Neural progenitor cell (in vitro differentiated cells): ENCODE measurements at regions not wholly inside any gene's neighbourhood (a gene's known extent, or its start where the extent isn't known, plus 50 kb on each side); places are given as distances from the start of the nearest gene placed in this dataset.

Experiments
- DNase-seq: peaks from one replicate; pipeline ENCODE4 v3.0.0-alpha.2; 2016; ENCODE audit warnings: low spot score
- H2AFZ ChIP-seq: fragments of 200-600 bp; sonication (generic); replicated peaks from 2 replicates; pipeline ENCODE4 v1.6.1; 2016; ENCODE audit warnings: antibody characterized with exemption
- H3F3A ChIP-seq: fragments of 200-600 bp; sonication (generic); 2 replicates; pipeline ENCODE4 v1.6.1; 2016; ENCODE audit warnings: antibody characterized with exemption, low read depth
- H3K27ac ChIP-seq: fragments of 200-600 bp; sonication (generic); 2 replicates; pipeline ENCODE4 v1.5.1; 2016; ENCODE audit warnings: mild to moderate bottlenecking
- H3K27me3 ChIP-seq: fragments of 200-600 bp; sonication (generic); 2 replicates; pipeline ENCODE4 v1.6.1; 2016; ENCODE audit warnings: mild to moderate bottlenecking, moderate library complexity
- H3K36me3 ChIP-seq: fragments of 200-600 bp; sonication (generic); 2 replicates; pipeline ENCODE4 v1.5.1; 2016
- H3K4me1 ChIP-seq: fragments of 200-600 bp; sonication (generic); 2 replicates; pipeline ENCODE4 v1.6.1; 2016; ENCODE audit warnings: mixed run types
- H3K4me2 ChIP-seq: fragments of 200-600 bp; sonication (generic); 2 replicates; pipeline ENCODE4 v1.6.1; 2016
- H3K4me3 ChIP-seq: fragments of 200-600 bp; sonication (generic); 2 replicates; pipeline ENCODE4 v1.5.1; 2016
- H3K79me2 ChIP-seq: fragments of 200-600 bp; sonication (generic); 2 replicates; pipeline ENCODE4 v1.6.1; 2016; ENCODE audit warnings: low read depth
- H3K9ac ChIP-seq: fragments of 200-600 bp; sonication (generic); 2 replicates; pipeline ENCODE4 v1.6.1; 2016
- H3K9me3 ChIP-seq: fragments of 200-600 bp; sonication (generic); 2 replicates; pipeline ENCODE4 v1.5.1; 2016; ENCODE audit warnings: low read depth
- H4K20me1 ChIP-seq: fragments of 200-600 bp; sonication (generic); 2 replicates; pipeline ENCODE4 v1.6.1; 2016; ENCODE audit warnings: low read depth
- H3K27ac Mint-ChIP-seq: 3 replicates; pipeline ENCODE4 v1.8.0; 2021; ENCODE audit warnings: mixed read lengths
- H3K27me3 Mint-ChIP-seq: 2 replicates; pipeline ENCODE4 v1.8.0; 2022; ENCODE audit warnings: low read depth, mild to moderate bottlenecking, inconsistent platforms, moderate library complexity, mixed read lengths; ENCODE audit not compliant: insufficient read depth
- H3K36me3 Mint-ChIP-seq: 3 replicates; pipeline ENCODE4 v1.8.0; 2021; ENCODE audit warnings: mixed read lengths
- H3K4me1 Mint-ChIP-seq: 3 replicates; pipeline ENCODE4 v1.8.0; 2021; ENCODE audit warnings: mixed read lengths
- H3K4me3 Mint-ChIP-seq: 3 replicates; pipeline ENCODE4 v1.8.0; 2021; ENCODE audit warnings: mild to moderate bottlenecking, moderate library complexity, mixed read lengths
- H3K9me3 Mint-ChIP-seq: 3 replicates; pipeline ENCODE4 v1.8.0; 2020; ENCODE audit warnings: mixed read lengths
- EZH2 ChIP-seq: fragments of 200-600 bp; sonication (generic); IDR thresholded peaks from 2 replicates; pipeline ENCODE4 v1.6.1; 2017; ENCODE audit warnings: antibody characterized with exemption, mild to moderate bottlenecking, moderate library complexity
- EZH2phosphoT487 ChIP-seq: fragments of 200-600 bp; sonication (generic); IDR thresholded peaks from 2 replicates; pipeline ENCODE4 v1.6.1; 2017; ENCODE audit warnings: antibody characterized with exemption
- TF ChIP-seq, protein P1 (sequence below): fragments of 200-600 bp; sonication (generic); IDR thresholded peaks from 2 replicates; pipeline ENCODE4 v1.5.1; 2017; ENCODE audit warnings: antibody characterized with exemption, mild to moderate bottlenecking

DNA sequence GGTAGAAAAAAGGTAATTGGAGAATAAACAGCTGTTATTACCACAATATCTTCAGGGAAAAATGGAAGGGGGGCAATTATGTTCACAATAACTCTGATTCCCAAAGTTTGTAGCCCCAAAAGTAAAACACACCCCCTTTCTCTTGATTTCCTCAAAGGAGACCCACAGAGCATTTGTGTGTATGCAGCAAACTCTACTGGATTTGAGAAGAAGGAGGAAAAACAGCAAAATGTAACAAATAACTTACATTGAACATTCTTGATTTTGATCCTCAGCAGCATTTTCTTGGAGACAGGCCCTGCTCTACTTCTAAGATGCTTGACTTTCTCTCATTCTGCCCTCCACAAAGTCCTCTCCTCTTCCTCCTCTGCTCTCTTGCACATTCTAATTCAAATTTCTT, 420.8 kb upstream of the EDIL3 start:
- H3K9me3 ChIP-seq: no peaks in the 10 kb centered on the region
- DNase-seq: no peak
- H3K4me3 Mint-ChIP-seq: no peak overlapping the region
- no peaks in the 10 kb centered on the region for H3K36me3 Mint-ChIP-seq
- H3F3A ChIP-seq: no peaks in the 10 kb centered on the region
- H3K27ac ChIP-seq: no peak overlapping the region
- no peaks in the 10 kb centered on the region for H3K4me1 Mint-ChIP-seq
- no peaks in the 10 kb centered on the region for H3K27me3 ChIP-seq
- no peak overlapping the region for H3K9ac ChIP-seq
- H2AFZ ChIP-seq: no peak overlapping the region
- H3K36me3 ChIP-seq: no peaks in the 10 kb centered on the region
- no peaks in the 10 kb centered on the region for H3K9me3 Mint-ChIP-seq
- H3K27me3 Mint-ChIP-seq: no peaks in the 10 kb centered on the region
- no peaks in the 10 kb centered on the region for H3K79me2 ChIP-seq
- no peak overlapping the region for H3K27ac Mint-ChIP-seq
- TF ChIP-seq EZH2phosphoT487 (no peak), EZH2 (no peak)
- TF ChIP-seq, protein P1, sequence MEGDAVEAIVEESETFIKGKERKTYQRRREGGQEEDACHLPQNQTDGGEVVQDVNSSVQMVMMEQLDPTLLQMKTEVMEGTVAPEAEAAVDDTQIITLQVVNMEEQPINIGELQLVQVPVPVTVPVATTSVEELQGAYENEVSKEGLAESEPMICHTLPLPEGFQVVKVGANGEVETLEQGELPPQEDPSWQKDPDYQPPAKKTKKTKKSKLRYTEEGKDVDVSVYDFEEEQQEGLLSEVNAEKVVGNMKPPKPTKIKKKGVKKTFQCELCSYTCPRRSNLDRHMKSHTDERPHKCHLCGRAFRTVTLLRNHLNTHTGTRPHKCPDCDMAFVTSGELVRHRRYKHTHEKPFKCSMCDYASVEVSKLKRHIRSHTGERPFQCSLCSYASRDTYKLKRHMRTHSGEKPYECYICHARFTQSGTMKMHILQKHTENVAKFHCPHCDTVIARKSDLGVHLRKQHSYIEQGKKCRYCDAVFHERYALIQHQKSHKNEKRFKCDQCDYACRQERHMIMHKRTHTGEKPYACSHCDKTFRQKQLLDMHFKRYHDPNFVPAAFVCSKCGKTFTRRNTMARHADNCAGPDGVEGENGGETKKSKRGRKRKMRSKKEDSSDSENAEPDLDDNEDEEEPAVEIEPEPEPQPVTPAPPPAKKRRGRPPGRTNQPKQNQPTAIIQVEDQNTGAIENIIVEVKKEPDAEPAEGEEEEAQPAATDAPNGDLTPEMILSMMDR: no peak
- H3K4me1 ChIP-seq: no peaks in the 10 kb centered on the region
- no peak overlapping the region for H3K4me2 ChIP-seq
- H3K4me3 ChIP-seq: no peak overlapping the region
- no peaks in the 10 kb centered on the region for H4K20me1 ChIP-seq

DNA sequence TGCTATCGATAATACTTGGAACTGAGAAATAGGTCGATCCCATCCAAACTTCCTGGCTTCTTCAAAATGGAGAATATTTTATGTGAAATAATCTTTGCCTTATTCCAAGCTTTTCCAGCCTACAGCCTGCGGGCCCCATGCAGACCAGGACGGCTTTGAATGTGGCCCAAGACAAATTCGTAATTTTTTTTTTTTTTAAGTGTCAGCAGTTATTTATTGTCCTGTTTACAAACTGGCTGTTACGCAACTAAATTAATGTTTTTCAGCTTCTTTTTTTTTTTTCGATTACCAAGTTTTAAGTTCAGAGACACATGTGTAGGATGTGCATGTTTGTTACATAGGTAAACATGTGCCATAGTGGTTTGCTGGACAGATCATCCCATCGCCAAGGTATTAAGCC, 411.7 kb upstream of the EDIL3 start:
- Histone ChIP-seq H2AFZ (no peak overlapping the region), H3K27ac (no peak overlapping the region), H3K79me2 (no peaks in the 10 kb centered on the region), H3K9me3 (no peaks in the 10 kb centered on the region), H3K4me1 (no peaks in the 10 kb centered on the region), H3K27me3 (no peaks in the 10 kb centered on the region), H3K4me3 (no peak overlapping the region), H3K36me3 (no peaks in the 10 kb centered on the region), H3K4me2 (no peak overlapping the region), H3K9ac (no peak overlapping the region), H4K20me1 (no peaks in the 10 kb centered on the region), H3F3A (no peaks in the 10 kb centered on the region)
- Mint-ChIP-seq H3K27me3 (no peaks in the 10 kb centered on the region), H3K4me1 (no peaks in the 10 kb centered on the region), H3K9me3 (no peaks in the 10 kb centered on the region), H3K36me3 (no peaks in the 10 kb centered on the region), H3K27ac (no peak overlapping the region), H3K4me3 (no peak overlapping the region)
- TF ChIP-seq EZH2: no peak
- no peak for DNase-seq

DNA sequence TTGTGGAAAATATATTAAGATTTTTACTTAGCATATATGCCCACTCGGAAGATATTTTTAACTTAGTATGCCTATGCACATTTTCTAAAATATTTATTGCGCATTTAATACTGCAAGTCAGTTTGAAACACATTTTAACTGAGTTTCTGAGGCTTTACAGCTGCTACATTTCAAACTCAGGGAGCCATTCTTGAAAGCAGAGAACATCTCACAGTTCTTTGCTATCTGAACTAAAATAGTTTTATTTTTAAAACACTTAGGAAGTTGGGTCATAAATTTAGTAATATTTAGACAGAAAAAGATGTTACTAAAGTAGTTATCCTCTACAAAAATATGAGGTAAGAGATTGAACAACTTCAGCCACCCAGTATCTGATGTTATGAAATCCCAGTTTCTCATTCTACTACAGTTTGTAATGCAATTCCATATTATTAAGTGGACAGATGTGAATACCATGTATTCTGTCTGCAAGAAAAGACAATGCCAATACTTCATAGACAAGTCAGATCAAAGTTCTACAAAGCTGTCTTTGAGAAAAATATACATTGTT, 409.9 kb upstream of the EDIL3 start:
- Mint-ChIP-seq H3K4me3 (no peak overlapping the region), H3K4me1 (no peaks in the 10 kb centered on the region), H3K27me3 (no peaks in the 10 kb centered on the region), H3K27ac (no peak overlapping the region), H3K36me3 (no peaks in the 10 kb centered on the region), H3K9me3 (no peaks in the 10 kb centered on the region)
- Histone ChIP-seq H3K36me3 (no peaks in the 10 kb centered on the region), H3F3A (no peaks in the 10 kb centered on the region), H3K4me2 (no peak overlapping the region), H3K4me1 (no peaks in the 10 kb centered on the region), H3K27me3 (no peaks in the 10 kb centered on the region), H3K9ac (no peak overlapping the region), H2AFZ (no peak overlapping the region), H4K20me1 (no peaks in the 10 kb centered on the region), H3K79me2 (no peaks in the 10 kb centered on the region), H3K27ac (no peak overlapping the region), H3K9me3 (no peaks in the 10 kb centered on the region), H3K4me3 (no peak overlapping the region)
- DNase-seq: no peak
- TF ChIP-seq, protein P1: no peak
- TF ChIP-seq EZH2 (no peak), EZH2phosphoT487 (no peak)

DNA sequence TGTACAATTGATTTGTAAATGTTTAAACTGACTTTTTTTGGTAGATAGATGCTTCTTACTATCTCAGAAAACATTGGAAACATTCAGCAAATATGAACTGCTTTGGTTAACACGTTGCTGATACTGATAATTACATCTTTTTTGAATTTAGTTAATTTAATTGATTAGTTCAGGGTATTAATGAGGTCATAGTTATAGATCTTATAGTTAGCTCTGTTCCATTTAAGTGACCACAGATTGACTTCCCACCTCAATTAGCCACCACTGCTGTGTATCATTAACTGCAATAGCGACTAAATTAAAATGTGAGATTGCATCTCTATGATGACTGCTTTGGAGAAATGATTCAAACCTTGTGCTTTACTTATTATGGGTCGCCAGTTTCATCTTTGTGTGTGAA, 407.1 kb upstream of the EDIL3 start:
- Mint-ChIP-seq H3K27ac (no peak overlapping the region), H3K36me3 (no peaks in the 10 kb centered on the region), H3K4me3 (no peak overlapping the region), H3K9me3 (no peaks in the 10 kb centered on the region), H3K27me3 (no peaks in the 10 kb centered on the region), H3K4me1 (no peaks in the 10 kb centered on the region)
- Histone ChIP-seq H3K4me1 (no peaks in the 10 kb centered on the region), H3K27ac (no peak overlapping the region), H3K36me3 (no peaks in the 10 kb centered on the region), H3K9ac (no peak overlapping the region), H3K4me3 (no peak overlapping the region), H2AFZ (no peak overlapping the region), H3K79me2 (no peaks in the 10 kb centered on the region), H3K27me3 (no peaks in the 10 kb centered on the region), H3K4me2 (no peak overlapping the region), H4K20me1 (no peaks in the 10 kb centered on the region), H3F3A (no peaks in the 10 kb centered on the region), H3K9me3 (no peaks in the 10 kb centered on the region)
- DNase-seq: no peak
- TF ChIP-seq EZH2 (no peak), EZH2phosphoT487 (no peak)
- TF ChIP-seq, protein P1: no peak
